GM19372 (cell line): ENCODE measurements at regions not wholly inside any gene's neighbourhood (a gene's known extent, or its start where the extent isn't known, plus 50 kb on each side); places are given as distances from the start of the nearest gene placed in this dataset.

Experiments
- ATAC-seq: cut with Tn5 transposase; IDR thresholded peaks from one replicate; pipeline ENCODE4 v1.9.1; 2021; ENCODE audit warnings: mild to moderate bottlenecking, low read depth, moderate library complexity; ENCODE audit not compliant: unreplicated experiment

DNA sequence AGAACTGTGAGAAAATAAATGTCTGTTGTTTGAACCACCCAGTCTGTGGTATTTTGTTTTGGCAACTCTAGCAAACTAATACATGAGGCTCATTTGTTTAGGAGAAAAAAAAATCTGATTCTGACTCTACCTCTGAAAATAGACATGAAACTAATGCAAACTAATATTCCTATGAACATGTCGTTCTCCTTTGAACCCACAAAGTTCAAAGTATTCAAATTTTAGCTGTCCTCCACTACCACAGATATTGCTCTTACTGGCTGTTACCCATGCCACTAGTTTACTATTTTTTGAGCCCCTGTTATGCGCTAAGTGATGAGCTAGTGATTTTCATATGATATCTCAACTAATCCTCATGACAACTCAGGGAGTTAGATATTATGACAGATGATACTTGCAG lies 58.8 kb upstream of the ZNF804B start:
- no peak for ATAC-seq

GRCh38 chr7:88694207-88694606 lies 65.3 kb upstream of the ZNF804B start:
- no peak for ATAC-seq

DNA sequence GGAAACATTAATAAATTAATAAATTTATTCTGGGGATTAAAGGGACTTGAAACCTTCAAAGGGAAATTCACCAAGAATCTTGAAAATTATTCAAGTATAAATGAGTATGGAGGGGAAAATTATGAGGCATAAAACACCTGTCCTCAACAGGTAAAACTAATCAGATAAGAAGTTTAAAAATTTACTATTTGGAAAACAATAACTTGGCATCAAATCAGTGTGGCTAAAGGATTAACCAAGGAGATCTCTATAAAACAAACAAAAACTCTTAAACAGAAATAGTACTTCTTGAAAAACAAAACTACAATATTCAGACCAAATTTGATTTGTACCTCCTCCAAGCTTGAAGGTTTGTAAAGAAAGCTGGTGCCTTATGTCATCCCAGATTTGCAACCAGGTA lies 66.4 kb upstream of the ZNF804B start:
- no peak for ATAC-seq

DNA sequence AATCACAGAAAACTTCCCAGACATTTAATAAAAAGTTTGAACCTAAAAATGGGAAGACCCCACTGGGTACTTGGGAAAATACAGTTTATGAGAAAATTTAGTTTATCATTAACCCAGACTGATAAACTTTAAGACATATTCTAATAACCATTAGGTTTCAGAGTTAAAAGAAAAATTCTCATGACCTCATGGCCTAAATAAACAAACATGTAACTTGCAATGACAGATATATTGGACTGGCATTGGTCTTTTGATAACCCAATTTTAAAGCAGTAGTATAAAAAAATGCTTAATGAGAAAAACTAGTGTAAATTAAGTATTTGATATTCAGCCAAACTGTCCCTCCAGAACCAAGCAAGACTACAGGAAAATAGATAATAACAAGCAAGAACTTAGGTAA lies 67.0 kb upstream of the ZNF804B start:
- ATAC-seq, result no peak

GRCh38 chr7:88689821-88690220 lies 69.7 kb upstream of the ZNF804B start:
- no peak for ATAC-seq

- ATAC-seq, result no peak
Measured at GRCh38 chr7:88688222-88688621, 71.3 kb upstream of the ZNF804B start.

DNA sequence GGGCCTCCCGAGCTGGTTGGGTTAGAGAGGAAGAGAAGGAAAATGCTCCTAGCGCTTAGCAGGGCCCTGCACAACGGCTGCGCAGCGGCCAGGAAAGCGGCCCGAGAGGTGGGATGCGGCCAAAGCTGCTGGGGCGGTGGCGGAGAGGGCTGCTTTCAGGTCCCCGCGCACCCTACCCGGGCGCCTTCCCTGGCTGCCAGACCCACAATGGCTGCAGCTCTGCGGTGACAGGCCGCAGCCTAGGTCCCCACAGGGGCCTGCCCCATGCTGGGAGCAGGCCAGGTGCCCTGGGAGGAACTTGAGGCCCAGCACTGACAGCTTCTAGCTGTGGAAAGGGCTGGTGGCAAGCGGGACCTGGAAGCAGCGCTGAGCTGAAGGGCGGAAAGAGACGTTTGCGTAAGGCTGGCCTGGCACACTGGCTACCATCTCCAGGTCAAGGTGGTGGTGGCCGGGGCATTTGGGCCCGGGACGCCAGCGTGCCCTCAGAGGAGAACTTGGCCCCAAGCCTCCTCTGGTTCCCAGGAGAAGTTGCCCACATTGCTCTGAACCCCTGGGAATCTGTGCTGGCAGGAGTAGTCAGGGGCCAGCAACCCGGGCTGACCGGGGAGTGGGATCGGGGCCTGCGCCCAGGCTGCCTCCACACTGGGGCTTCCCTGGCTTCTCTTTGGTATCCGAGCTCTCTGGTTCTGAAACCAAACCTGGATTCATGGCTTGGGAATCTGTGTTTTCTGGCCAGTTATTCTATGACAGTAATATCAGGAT lies 72.9 kb upstream of the ZNF804B start:
- ATAC-seq, result no peak

DNA sequence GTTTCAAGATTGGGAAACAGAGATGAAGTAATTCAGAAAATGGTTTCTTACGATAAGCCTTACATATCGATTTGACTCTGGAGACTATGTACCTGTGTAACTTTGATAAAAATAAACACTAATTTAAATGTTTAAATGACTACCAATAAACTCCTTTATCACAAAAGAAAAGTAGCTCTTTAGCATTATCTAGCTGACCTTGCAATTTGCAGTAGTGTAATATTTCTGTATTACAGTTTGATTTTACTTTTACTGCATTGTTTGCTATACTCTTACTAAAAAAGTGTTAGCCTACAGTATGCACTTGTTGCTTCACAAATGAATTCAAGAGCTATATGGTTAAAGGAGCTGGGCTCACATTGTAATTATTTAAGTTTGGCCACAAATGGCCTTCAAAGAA lies 77.8 kb upstream of the ZNF804B start:
- ATAC-seq, result no peak

GRCh38 chr7:88670536-88670935 lies 89.0 kb upstream of the ZNF804B start:
- ATAC-seq, result no peak

DNA sequence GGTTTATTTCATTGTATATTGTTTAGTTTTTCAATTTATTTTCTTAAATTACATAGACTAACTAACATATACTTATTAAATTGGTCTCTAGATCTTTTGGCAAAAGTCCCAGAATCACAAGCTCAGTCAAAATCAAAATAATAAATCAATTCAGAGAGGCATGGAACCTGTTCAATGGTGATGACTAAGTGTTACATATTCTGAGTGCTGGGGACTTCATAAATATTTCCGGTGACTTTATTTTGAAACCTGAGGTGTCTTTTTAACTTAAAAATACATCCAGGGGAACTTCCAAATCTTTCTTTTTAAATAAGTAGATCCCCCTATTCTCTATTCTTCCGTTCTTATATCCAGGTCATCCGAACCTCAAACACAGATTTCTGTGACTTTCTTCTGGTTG lies 89.6 kb upstream of the ZNF804B start:
- no peak for ATAC-seq

GRCh38 chr7:88668591-88668990 lies 90.9 kb upstream of the ZNF804B start:
- no peak for ATAC-seq

DNA sequence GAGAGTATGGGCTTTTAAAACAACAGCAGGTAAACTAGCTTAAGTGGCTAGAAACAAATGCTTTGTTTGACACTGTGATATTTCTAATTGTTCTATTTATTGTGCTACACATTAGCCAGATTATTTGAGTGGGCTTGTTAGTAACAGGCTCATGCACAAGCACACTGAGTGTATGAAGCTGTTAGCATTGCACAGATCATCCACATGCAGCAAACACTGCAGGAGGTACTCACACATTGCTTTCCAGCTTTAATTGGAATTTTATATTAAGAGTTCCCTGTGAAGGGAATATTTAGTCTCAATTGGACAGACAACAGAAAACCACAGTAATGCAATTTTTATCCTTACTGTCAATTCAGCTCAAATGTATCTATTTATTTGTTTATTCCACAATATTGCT lies 92.9 kb upstream of the ZNF804B start:
- ATAC-seq, result no peak

GRCh38 chr7:88665892-88666514 lies 93.5 kb upstream of the ZNF804B start:
- ATAC-seq, result no peak

DNA sequence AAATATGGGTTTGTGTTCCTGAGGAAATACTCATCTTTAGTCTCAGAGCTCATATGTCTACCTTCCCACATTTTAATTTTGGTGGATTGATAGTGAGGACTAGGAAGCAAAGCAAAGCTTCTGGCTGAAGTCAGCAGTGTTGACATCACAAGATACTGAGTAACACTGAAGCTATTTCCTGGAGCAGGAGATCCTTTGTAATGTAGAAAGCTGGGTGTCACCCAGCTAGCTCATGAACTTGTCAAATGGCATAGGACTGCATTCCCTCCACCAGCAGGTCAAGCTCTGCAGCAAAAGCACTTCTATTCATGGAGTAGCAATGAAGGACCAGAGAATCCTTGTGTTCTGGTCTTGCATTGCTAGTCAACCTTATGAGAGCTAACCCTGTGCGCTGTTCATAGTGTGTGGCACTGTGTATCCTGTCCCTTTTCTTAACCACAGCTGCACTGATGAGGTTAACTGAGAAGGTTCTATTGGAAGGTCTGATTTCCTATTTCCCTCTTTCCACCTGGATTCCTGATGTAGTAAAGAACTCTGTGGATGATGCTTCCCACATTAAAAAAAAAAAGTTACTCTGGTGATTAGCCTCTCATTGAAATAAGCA lies 94.8 kb upstream of the ZNF804B start:
- ATAC-seq, result no peak

DNA sequence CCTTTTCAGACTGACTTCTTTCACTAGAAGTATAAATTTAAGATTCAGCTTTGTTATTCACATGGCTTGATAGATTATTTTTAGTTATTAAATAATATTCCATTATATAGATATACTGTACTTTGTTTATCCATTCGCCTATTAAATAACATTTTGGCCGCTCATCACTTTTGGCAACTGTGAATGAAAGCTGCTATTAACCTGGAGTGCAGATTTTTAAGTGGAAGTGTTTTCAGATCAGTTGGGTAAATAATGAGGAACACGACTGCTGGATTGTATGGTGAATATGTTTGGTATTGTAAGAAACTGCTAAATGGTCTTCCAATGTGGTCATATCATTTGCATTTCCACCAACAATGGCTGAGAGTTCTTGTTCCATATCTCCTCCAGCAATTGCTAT lies 97.6 kb upstream of the ZNF804B start:
- ATAC-seq, result no peak

DNA sequence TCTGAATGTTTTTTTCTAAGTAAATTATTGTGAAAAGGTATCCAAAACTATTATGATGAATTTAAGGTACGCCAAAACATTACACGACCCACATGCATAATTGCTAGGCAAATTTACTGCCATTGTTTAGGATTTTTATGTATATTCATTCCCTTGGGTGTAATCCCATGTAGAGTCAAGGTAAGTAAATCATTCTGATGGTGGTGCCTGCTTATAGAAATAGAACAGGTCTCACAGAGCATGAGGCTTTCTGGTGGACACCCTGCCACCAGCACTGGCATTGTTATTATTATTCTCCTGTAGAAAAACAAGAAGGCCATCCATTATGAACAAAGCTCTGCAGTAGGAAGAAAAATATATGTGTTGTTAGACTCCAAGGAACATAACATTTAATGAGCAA lies 111.7 kb upstream of the ZNF804B start:
- ATAC-seq, result no peak

DNA sequence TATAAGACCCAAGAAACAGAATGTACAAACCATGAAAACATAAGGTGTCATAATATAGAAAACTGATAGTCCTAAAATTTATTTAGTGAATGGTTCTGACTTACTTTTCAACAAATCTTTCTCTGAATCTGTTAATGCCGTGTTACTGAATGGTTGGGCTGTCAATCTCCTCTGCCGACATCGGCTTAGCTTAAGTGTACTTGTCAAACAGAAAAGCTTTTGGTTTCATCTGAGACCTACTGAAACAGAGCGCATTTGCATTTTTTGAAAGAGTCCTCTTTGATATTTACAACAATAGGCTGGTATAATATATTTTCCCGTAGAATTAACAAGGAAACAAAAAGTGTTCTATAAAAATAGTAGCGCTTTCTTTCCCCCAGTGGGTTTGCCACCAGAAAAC lies 120.9 kb upstream of the ZNF804B start:
- ATAC-seq, result no peak

DNA sequence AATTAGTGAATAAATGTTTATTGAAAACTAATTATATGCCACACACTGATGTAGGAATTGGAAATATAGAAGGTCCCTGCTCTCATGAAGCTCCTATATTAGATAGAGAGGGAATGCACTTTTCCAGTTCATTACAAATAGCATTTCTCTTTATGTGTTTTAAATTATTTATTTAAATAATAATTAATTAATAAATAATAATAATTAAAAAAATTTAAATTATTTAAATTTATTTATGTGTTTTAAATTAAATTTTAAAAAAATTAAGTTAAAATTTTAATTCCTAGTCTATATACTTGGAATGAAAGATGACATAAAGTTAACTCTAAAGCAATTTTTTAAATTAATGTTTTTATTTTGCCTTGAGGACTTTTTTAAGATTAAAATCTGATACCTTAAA lies 121.7 kb upstream of the ZNF804B start:
- ATAC-seq, result no peak

GRCh38 chr7:88635149-88635548 lies 124.4 kb upstream of the ZNF804B start:
- ATAC-seq, result no peak

DNA sequence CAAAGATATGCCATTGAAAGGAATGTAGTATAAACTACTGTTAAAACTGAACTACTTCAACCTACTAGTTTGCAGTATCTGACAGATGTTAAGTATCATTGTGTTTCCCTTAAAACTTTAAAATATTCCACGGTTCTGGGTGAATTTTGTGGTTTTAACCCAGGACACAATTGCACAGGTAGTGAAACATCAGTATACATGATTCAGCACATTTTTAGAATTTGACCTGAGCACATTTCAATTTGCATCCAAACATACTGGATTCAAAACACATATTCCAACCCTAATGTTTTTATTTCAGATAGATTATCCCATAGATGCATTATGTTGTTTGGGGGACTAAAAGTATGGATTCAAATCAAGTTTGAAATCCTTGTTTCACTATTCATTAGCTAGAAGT lies 129.9 kb upstream of the ZNF804B start:
- ATAC-seq, result no peak

- ATAC-seq, result peak; percentile 94
Measured at GRCh38 chr7:88628363-88629085, 131.0 kb upstream of the ZNF804B start.
